ENCODE measurements at regions not wholly inside any gene's neighbourhood (a gene's known extent, or its start where the extent isn't known, plus 50 kb on each side); places are given as distances from the start of the nearest gene placed in this dataset.

DNA sequence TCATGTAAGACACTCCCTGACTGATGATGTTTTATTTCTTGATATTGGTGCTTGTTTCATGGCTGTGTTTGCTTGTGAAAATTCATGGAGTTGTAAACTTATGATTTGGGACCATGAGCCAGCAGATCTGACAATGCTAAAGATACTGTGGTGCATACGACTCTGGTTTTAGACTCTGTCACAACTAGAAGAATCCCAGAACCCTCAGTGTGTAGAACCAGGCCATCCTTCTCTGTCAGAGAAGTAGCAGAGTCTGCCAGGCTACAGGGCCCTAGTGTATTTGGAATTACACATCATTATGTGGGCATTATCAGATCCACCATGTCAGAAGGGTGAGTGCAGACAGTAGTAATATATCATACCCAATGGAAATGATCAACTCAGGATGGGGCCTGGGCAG lies 209.8 kb upstream of the POU2AF2 start:
- TF ChIP-seq, protein P1, sequence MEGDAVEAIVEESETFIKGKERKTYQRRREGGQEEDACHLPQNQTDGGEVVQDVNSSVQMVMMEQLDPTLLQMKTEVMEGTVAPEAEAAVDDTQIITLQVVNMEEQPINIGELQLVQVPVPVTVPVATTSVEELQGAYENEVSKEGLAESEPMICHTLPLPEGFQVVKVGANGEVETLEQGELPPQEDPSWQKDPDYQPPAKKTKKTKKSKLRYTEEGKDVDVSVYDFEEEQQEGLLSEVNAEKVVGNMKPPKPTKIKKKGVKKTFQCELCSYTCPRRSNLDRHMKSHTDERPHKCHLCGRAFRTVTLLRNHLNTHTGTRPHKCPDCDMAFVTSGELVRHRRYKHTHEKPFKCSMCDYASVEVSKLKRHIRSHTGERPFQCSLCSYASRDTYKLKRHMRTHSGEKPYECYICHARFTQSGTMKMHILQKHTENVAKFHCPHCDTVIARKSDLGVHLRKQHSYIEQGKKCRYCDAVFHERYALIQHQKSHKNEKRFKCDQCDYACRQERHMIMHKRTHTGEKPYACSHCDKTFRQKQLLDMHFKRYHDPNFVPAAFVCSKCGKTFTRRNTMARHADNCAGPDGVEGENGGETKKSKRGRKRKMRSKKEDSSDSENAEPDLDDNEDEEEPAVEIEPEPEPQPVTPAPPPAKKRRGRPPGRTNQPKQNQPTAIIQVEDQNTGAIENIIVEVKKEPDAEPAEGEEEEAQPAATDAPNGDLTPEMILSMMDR (IDR thresholded peaks at IDR 0.05), result no peak
- no peak for TF ChIP-seq POLR2A (IDR thresholded peaks at IDR 0.05)

Measured in thyroid gland (tissue), 4 donors.